NCI-H1092 treated with DMSO at 0.1 percent for 48 hours (cell line): ENCODE measurements at regions not wholly inside any gene's neighbourhood (a gene's known extent, or its start where the extent isn't known, plus 50 kb on each side); places are given as distances from the start of the nearest gene placed in this dataset.

Experiments used
- DNase-seq: peaks from one replicate; lab custom pipeline; 2025; lab: John Stamatoyannopoulos, UW

DNA sequence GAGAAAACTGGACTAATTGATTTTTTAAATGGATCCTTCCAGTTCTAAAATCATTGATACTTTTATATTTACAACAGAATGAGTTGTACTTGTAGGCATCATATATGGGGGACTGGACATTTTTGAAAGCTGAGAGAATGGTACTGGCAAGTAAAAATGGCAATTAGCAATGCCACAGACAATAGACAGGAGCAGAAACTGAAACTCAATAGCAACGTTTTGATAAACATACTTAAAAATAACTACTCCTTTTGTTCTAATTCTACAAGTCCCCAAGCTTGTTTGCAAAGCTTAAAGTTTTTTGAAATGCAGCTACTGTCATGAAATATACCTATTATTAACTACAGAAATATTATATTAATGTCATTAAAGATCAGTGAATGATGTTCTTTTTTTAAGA, 52.8 kb upstream of the FBXL7 start:
- no peak for DNase-seq

DNA sequence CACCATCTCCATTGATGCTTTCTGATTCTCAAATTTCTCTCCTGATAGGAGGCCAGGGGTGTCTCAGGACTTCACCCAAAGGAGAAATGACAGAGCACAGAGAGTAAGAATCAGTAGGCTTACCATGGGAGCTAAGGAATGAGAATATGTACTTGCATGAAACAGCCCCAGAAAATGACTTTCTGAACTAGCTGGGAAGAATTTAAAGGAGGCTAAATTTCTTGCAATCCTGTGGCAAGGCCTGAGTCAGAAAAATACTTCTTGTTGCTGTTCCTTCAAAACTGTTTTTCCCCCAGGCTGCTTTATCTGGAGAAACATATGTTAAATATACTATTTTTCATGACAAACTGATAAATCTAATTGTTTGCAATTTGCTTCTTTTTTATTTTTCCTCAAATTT, 53.4 kb upstream of the FBXL7 start:
- no peak for DNase-seq

DNA sequence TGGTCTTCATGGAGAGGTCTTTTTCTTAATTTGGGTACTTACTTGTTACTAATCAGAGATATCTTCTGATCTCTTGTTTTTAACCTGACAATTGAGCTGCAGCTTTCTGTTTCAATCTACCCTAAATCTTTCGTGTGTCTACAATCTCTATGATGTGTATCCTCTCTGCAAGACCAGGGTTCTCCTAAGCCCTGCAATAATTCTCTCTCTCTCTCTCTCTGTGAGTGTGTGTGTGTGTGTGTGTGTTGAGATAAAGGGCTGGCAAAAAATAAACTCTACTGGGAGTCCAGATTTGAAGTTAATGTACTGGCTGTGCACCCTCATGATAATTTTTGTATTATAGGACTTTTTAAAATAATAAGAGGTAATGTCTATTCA, 57.8 kb upstream of the FBXL7 start:
- DNase-seq: no peak

DNA sequence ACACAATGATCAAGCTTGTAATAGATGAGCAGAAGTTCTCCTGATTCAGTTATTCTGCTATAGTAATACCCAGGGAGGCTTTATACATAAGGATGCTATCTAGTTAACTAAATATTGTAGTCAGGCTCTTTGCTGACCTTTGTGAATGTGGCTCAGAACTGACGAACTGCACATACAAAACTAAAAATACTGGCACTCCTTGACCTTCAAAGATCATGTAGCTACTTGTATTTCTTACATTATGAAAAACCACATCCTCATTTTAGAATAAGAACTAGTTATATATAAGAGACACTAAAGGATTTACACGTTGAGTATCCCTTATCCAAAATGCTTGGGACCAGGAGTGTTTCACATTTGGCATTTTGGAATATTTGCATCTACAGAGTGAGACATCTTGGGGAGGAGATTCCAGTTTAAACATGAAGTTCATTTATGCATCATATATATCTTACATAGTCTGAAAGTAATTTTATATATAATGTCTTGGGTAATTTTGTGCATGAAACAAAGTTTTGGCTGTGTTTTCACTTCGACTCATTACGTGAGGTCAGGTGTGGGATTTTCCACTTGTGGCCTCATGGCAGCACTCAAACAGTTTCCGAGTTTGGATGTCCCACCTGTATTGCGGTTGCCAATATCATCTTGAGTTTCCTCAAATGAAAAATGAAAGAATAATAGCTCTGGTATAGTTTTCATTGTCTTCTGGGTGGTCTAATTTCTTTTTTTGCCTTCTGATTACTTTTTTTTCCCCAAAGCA, 58.4 kb upstream of the FBXL7 start:
- no peak for DNase-seq

DNA sequence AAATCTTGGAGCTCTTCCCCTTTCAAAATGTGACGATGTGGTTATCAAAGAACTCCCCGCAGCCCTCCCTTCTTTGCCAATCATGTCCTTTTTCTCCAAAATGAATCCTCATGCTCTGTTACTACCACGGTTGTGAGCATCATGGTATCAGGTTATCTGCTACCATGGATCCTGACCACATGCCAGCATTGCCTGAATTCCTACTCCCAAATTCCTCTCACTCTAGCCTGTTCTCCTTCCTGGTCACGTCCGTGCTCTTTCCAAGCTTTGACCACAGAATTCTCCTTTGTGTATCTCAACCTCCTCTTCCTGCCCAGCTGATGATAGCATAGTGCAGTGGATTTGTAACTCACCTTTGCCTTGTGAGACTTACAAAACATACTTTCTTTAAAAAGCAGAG, 59.5 kb upstream of the FBXL7 start:
- no peak for DNase-seq

DNA sequence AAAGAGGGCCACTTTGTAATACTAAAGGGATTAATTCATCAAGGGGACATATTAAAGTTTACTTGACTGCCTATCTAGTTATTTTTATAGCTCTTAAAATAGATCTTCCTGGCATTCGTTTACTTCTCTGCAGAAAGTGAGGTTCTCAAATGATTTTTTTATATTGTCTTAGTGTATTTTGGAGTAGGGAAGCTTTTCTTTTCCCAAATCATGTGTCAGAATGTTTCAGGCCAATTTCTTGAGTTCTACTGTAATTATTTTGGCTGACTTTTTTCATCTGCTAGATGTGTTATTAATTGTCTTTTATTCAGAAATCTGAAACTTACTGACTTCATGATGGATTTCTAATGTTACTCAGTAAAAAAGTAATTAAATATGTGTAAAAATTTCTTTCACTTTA, 60.2 kb upstream of the FBXL7 start:
- no peak for DNase-seq

DNA sequence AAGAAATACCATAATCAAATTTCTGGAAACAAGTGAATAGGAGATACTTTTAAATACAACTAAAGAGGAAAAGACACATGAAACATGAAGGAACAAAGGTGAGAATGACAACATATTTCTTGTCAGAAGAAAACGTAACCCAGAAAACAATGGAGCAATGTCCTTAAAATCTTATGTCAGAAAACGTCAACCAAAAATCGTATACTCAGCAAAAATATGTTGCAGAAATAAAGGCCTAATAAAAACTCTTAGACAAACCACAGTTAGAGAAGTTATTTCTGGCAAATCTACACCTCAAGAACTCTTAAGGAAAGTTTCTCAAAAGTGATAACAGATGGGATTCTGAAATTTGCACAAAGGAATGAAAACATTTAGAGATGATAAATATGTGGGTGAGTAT, 66.3 kb upstream of the FBXL7 start:
- DNase-seq: no peak

DNA sequence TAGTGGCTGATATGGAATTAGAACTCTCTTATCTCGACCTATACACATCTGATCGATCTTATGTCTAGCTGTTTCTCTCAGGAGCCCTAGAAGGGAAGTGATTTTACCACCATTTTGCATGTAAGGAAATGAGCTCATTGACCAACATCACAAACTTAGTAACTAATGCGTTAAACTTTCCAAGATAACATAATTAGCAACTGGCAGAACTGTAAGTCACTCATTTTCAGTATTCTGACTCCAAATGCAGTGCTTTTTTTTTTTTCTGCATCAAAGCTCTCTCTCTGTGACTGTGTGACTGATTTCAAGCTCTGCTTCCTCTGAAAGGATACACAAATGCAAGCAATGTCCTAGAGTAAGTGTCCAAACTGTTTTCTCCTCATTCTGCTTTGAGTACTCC, 68.1 kb upstream of the FBXL7 start:
- DNase-seq: no peak

DNA sequence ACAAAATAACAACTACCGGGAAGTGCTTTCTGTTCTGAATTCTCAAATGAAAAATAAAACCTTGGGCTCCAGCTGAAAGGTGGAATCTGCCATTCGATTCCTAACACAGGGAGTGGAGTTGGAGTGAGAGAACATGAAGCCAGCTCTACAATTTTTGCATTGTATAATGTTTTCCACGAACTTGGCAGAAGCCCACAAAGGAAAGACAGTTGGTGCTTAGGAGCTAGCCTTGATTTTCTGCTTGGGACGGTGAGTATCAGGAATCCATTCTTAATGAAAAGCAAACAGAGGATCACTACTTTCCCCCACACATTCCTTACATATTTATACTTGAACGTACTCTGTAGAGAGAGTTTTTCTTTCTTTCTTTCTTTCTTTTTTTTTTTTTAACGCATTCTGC, 74.2 kb upstream of the FBXL7 start:
- DNase-seq: no peak

DNA sequence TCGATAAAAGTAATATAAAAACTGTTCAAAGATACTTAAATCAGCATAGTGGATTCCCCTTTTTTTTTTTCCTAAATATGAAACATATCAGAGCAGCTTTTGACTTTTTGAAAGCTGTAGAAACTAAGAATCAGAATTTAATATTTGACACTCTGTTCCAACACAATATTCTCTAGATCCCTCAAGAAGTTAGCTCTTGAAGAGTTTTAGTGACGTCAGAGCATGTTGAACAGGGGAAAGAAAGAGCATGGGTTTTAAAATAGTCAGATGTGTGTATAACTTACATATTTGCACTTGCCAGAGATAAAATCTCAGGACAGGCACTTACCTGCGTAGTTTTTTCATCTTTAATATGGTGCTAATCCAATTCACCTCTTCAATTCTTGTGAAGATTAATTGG, 75.2 kb upstream of the FBXL7 start:
- no peak for DNase-seq

DNA sequence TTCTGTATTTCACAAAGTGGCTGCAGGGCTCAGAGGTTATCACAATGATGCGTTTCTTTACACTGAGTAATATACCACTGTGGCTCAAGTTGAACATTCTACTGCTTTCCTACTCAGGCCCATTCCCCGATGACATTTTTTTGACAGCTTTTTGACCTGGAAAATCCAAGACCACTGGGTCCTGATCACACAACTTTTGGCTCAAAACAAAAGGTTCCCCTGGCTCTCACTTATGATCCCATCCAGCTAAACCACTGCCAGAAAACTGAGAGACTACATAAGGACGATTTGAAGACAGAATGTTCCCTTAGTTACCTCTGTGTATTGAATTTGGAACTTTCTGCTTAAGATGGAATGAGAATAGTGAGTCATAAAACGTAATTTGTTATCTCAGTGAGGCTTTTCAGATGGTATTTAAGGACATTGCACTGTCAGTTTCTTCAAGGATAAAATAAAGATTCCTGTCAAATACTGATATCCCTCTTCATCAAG, 78.0 kb upstream of the FBXL7 start:
- DNase-seq: no peak

DNA sequence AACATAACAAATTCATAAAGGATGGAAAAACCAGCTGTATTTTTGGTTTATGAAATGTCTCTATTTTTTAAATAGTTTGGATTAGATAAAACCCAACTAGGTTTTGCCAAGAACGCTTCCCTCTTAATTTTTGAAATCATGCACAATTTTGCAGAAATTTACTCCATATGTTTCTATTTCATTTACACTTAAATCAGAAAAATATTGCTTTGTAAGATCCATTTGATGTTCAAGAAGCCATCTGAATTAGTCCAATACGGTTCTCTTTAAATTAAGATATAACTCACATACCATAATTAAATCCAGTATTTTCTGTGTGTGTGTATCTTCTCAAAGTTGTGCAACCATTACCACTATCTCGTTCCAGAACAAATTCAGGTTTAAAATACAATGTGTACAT, 78.6 kb upstream of the FBXL7 start:
- DNase-seq: no peak

DNA sequence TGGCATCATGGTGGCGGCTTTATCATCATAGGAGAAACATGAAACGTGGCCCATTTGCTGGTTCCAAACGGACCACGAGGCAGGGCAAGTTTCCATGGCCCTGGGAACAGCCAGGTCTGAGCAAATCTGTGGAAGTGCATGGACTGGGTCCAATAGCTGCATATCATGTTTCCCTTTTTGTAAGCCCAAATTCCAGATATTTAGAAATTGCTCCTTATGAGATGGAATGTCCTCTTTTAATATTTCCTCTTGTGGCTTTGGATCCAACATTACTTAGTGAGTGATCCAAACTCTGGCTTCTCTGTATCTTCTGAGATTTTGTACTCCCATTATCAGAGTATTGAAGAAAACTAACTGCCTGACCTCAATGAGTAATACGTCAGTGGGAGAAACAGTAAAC, 79.8 kb upstream of the FBXL7 start:
- no peak for DNase-seq

DNA sequence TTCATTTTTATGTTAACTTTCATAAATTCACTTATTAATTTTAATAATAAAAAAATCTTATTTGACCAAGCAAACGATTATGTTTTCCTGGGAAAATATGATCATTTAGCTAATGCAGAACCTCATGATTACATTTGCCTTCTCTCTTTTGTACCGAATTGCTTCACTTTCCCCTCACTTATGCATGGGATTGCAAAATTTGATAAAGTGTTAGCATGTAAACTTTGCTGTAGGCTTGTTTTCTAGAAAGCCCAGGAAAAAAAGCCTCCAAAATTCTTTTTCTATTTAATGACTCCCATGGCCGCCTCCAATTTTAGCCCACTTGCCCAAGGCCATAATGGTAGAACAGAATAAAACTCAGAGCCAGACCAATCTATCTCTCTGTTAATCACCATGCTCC, 82.8 kb upstream of the FBXL7 start:
- DNase-seq: no peak

DNA sequence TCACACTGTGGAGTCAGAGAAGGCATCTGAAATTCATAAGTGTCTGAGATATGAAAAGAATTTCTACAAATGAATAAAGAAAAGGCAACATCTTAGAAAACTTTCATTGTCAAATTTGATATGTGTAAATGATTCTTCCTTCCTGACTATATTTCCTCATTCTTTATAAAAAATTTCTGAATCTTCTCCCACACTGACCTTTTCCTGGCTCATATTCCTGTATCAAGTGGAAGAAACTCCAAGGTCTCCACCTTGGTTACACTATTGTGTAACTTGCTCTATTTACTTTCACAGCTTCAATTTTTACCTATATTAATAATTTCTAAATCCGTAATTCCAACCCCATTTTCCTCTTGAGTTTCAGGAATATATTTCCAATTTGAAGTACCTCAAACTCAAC, 93.5 kb upstream of the FBXL7 start:
- DNase-seq: no peak

DNA sequence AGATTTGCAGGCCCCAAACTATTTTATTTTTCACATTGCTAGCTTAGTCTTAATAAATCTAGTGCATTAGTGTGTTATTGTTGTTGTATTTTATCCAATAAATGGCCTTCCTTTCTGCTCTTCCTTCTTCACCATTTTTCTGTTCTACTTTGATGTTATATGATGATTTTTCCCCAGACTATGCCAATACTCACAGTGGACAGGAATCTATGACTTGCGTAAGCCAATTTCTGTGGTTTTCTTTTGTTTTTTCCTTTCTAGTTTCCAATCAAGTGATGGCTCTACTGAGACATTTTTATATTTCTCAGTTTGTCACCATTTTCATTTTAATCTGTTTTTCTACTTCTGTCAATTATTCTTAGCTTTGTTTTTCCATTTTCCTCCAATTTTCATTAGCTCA, 106.8 kb upstream of the FBXL7 start:
- no peak for DNase-seq

DNA sequence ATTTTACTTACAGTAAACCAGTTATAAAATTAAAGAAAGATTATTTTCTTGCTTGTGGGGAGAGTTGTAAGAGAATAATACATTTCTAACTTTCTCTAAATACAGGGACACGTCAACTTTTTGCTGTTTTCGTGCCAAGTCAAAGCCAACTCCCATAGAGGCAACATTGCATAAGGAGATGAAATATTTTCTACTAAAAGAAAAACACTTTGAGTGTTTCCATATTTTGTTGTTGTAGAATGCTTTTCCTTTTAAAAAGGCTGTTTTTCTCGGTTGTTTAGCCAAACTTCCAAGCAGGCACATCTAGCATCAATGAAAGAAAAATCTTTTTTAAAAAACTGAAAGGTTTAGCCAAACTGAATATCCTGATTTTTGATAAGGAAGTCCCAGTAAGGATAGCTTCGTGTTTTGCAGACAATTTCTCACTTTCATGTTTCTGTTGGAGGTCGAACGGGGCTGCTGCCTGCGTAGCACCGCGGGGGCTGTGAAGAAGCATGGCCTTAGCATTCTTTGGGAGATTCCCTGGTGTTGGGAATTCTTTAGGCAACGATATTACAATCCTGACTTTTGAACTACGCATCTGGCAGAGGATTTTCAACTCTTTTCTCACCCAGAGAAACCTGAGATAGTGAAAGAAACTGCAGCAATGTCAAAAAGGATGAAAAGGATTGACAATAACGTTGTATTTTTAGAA, 108.1 kb upstream of the FBXL7 start:
- no peak for DNase-seq

DNA sequence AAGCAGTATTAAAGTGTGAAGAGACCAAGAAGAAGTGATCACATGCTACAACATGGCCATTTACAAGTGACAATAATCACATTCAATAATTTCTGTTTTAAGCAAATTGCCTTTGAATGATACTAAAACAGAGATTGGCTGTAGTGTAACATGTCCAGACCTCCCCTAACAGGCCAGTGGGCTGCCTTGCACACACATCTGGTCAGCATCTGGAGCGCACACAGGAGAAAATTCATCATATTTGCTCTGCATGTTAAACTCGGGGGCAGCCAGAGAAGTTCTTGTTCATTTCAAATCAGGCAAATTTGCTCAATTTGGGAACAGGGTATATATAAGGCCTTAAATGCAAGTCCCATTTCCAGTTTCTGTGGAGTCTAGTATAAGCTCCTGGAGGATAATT, 111.1 kb upstream of the FBXL7 start:
- DNase-seq: no peak

DNA sequence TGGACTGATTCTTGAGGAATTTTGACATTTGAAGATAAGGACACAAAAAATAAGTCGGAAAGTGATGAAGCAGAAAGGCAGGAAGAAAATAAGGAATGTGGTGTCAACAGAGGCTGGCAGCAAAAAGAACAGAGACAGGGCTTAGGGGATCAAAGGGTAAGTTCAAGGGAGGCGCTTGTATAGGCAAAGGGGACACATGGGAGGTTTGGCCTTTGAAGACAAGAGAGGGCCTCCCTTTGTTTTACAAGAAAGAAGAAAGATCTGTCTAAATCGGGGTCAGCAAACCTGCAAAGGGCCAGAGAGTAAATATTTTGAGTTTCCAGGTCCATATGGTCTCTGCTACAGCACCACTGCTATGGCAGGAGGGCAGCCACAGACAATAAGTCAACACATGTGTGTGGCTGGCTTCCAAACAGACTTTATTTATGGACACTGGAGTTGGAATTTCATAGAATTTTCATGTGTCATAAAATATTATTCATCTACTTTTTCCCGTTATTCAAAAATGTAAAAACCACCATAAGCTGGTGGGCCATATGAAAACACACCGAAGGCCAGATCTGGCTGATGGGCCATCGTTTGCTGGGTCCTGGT, 112.0 kb upstream of the FBXL7 start:
- DNase-seq: no peak

DNA sequence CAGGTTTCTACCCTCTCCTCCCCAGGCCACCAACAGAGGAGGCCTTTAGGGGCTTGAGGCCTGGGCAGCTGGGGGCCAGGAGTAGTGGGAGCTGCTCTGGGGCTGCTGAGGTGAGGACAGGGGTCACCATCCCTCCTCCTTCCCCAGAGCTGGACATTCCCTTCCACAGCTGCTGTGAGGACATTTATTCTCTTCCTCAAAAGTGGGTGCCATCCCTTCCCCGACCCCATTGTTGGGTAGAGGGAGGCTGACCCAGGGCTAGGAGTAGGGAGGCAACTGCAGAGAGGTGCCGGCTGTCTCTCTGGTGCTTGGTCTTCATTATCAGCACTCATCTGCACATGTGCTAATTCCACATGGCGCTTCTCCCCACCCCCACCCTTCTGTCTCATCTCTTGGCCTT, 113.9 kb upstream of the FBXL7 start:
- DNase-seq: no peak

DNA sequence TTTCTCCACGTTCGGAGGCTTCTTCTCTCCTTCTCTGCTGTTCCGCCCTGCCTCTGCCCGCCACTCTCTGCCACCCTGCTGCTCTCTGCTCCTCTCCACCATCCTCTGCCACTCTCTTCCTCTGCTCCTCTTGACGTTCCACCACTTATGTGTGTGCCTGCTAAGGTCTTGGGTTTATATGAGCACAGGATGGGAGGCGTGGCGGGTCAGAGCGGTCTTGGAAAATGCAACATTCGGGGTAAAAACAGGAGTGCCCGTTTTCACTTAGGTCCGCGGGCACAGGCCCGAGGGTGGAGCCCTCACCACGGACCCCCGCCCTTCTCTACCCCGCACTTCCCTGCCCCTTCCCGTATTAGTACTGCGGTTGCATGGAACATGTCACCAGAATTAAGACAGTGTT, 114.4 kb upstream of the FBXL7 start:
- DNase-seq: no peak

DNA sequence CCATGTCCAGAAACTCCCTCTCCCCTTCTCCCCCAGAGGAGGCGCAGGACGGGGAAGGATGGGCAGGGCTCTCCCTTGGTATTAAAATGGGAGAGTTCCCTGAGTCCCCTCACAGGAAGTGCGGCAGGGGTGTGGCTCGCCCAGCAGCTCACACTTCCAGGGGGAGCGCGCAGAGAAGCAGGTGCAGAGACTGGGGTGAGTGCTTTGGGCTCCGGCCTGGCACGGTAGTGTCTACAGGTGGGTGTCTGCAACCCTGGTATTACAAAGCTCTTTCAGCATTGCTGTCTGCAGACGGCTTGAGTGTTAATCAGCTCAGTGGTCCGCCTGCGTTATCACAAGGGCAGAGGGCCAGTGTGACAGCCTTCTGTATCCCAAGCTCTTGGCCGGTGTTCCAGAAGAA, 114.9 kb upstream of the FBXL7 start:
- DNase-seq: no peak

DNA sequence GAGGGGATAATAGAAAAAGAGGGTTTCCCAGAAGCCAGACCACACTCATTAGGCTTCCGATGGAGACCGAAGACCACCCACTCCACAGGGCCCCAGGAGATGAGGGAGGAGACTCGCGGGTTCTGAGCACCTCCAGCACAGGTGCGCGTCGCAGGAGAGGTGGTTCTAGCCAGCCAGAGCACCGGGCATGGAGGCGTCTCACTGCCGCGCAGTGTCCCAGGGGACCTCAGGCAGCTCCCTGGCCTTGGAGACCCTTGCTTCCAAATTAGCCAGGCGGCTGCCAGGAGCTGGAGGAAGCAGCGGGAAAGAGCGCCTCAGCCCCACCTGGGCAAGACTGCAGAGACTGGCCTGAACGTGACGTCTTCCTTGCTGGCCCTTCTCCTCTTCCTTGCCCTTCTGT, 115.4 kb upstream of the FBXL7 start:
- no peak for DNase-seq

DNA sequence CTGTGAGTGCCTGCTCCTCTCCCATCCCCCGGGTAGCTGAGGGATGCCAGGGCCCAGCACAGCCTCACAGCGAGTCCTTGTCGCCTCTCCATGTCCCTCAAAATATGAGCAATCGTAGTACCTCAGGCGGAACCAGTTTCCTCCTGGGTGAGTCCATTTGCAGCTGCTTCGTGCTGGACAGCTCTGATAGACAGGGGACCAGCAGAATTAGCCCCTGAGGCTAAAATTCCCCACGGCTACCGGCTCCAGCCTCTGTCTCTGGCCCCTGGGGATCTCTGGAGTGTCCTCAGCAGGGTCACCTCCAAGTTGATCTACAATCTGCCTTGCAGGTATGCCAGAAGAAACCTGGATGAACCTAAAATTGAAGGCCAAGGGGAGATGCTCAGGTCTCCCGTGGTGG, 115.8 kb upstream of the FBXL7 start:
- DNase-seq: no peak
